ENCODE measurements at regions not wholly inside any gene's neighbourhood (a gene's known extent, or its start where the extent isn't known, plus 50 kb on each side); places are given as distances from the start of the nearest gene placed in this dataset.
"Not testable (repeated sequence)": the region's sequence is repeated elsewhere in the genome, so short reads cannot be mapped to it uniquely, and the experiment has no call there.

GRCh38 chr9:27675354-27675753 lies 102.1 kb upstream of the C9orf72 start:
- no peak for DNase-seq

GRCh38 chr9:27676827-27677226 lies 103.5 kb upstream of the C9orf72 start:
- DNase-seq, result no peak

- DNase-seq, result no peak
Measured at GRCh38 chr9:27679338-27679737, 106.1 kb upstream of the C9orf72 start.

GRCh38 chr9:27683181-27683580 lies 109.9 kb upstream of the C9orf72 start:
- DNase-seq, result no peak

- no peak for DNase-seq
Measured at GRCh38 chr9:27688954-27689353, 115.7 kb upstream of the C9orf72 start.

- not testable (repeated sequence) for DNase-seq
Measured at GRCh38 chr9:27690816-27691215, 117.5 kb upstream of the C9orf72 start.

- DNase-seq, result no peak
Measured at GRCh38 chr9:27699621-27700020, 126.3 kb upstream of the C9orf72 start.

GRCh38 chr9:27701016-27701415 lies 127.7 kb upstream of the C9orf72 start:
- no peak for DNase-seq

- DNase-seq, result no peak
Measured at GRCh38 chr9:27701587-27701986, 128.3 kb upstream of the C9orf72 start.

- no peak for DNase-seq
Measured at GRCh38 chr9:27703216-27703980, 130.1 kb upstream of the C9orf72 start.

- no peak for DNase-seq
Measured at GRCh38 chr9:27711241-27711640, 138.0 kb upstream of the C9orf72 start.

- DNase-seq, result no peak
Measured at GRCh38 chr9:27712806-27713205, 139.5 kb upstream of the C9orf72 start.

- no peak for DNase-seq
Measured at GRCh38 chr9:27714388-27714787, 141.1 kb upstream of the C9orf72 start.

GRCh38 chr9:27715651-27716050 lies 142.4 kb upstream of the C9orf72 start:
- no peak for DNase-seq

- DNase-seq, result no peak
Measured at GRCh38 chr9:27717991-27718390, 144.7 kb upstream of the C9orf72 start.

- no peak for DNase-seq
Measured at GRCh38 chr9:27719711-27720110, 146.4 kb upstream of the C9orf72 start.

GRCh38 chr9:27722866-27723265 lies 149.6 kb upstream of the C9orf72 start:
- DNase-seq, result no peak

- no peak for DNase-seq
Measured at GRCh38 chr9:27726244-27727081, 153.2 kb upstream of the C9orf72 start.

GRCh38 chr9:27732494-27732893 lies 159.2 kb upstream of the C9orf72 start:
- no peak for DNase-seq

GRCh38 chr9:27743490-27743889 lies 170.2 kb upstream of the C9orf72 start:
- no peak for DNase-seq

- DNase-seq, result no peak
Measured at GRCh38 chr9:27747450-27747849, 174.2 kb upstream of the C9orf72 start.

- no peak for DNase-seq
Measured at GRCh38 chr9:27749838-27750237, 176.6 kb upstream of the C9orf72 start.

- no peak for DNase-seq
Measured at GRCh38 chr9:27750566-27750965, 177.3 kb upstream of the C9orf72 start.

GRCh38 chr9:27752069-27752468 lies 178.8 kb upstream of the C9orf72 start:
- DNase-seq, result no peak
